Loucy (cell line): ENCODE measurements at regions not wholly inside any gene's neighbourhood (a gene's known extent, or its start where the extent isn't known, plus 50 kb on each side); places are given as distances from the start of the nearest gene placed in this dataset.
"Not testable (repeated sequence)": the region's sequence is repeated elsewhere in the genome, so short reads cannot be mapped to it uniquely, and the experiment has no call there.

Experiments
- H2AFZ ChIP-seq: fragments of 200-600 bp; sonication (generic); 2 replicates; pipeline ENCODE4 v1.6.0; 2016; ENCODE audit warnings: antibody characterized with exemption, mild to moderate bottlenecking, low read length, moderate library complexity
- H3F3A ChIP-seq: fragments of 200-600 bp; 2 replicates; pipeline ENCODE4 v1.6.0; 2016; ENCODE audit warnings: antibody characterized with exemption, low read depth, mild to moderate bottlenecking
- H3K27me3 ChIP-seq: fragments of 200-600 bp; sonication (generic); 2 replicates; pipeline ENCODE4 v1.6.1; 2014; ENCODE audit warnings: low read length, mild to moderate bottlenecking; ENCODE audit not compliant: insufficient read depth, poor library complexity, severe bottlenecking
- H3K36me3 ChIP-seq: fragments of 200-600 bp; sonication (generic); 2 replicates; pipeline ENCODE4 v1.6.1; 2016; ENCODE audit warnings: low read length; ENCODE audit not compliant: insufficient read depth
- H3K4me1 ChIP-seq: fragments of 200-600 bp; sonication (generic); 2 replicates; pipeline ENCODE4 v1.5.1; 2014; ENCODE audit warnings: low read length, mild to moderate bottlenecking; ENCODE audit not compliant: insufficient read depth, poor library complexity, severe bottlenecking
- H3K4me2 ChIP-seq: fragments of 200-600 bp; sonication (generic); 2 replicates; pipeline ENCODE4 v1.6.0; 2014; ENCODE audit warnings: antibody characterized with exemption, low read length, low read depth, mild to moderate bottlenecking; ENCODE audit not compliant: poor library complexity, severe bottlenecking
- H3K4me3 ChIP-seq: fragments of 200-600 bp; sonication (generic); 2 replicates; pipeline ENCODE4 v1.5.1; 2014; ENCODE audit warnings: low read length, mild to moderate bottlenecking, mixed read lengths; ENCODE audit not compliant: poor library complexity, severe bottlenecking
- H3K79me2 ChIP-seq: fragments of 200-600 bp; sonication (generic); 2 replicates; pipeline ENCODE4 v1.6.1; 2014; ENCODE audit warnings: low read length; ENCODE audit not compliant: insufficient read depth
- H3K9ac ChIP-seq: fragments of 200-600 bp; sonication (generic); 2 replicates; pipeline ENCODE4 v1.6.0; 2014; ENCODE audit warnings: mild to moderate bottlenecking, low read depth, low read length, moderate library complexity; ENCODE audit not compliant: poor library complexity, severe bottlenecking
- H3K9me2 ChIP-seq: fragments of 200-600 bp; sonication (generic); replicated peaks from 2 replicates; pipeline ENCODE4 v1.6.1; 2016; ENCODE audit warnings: low read depth, low read length, mixed read lengths
- H3K9me3 ChIP-seq: fragments of 200-600 bp; sonication (generic); 2 replicates; pipeline ENCODE4 v1.6.1; 2014; ENCODE audit warnings: mild to moderate bottlenecking, antibody characterized with exemption, low read length, low read depth; ENCODE audit not compliant: insufficient read depth
- H4K20me1 ChIP-seq: fragments of 200-600 bp; sonication (generic); 2 replicates; pipeline ENCODE4 v1.6.0; 2014; ENCODE audit warnings: antibody characterized with exemption, low read length, mild to moderate bottlenecking; ENCODE audit not compliant: insufficient read depth, poor library complexity, severe bottlenecking
- CTCF ChIP-seq: fragments of 200-600 bp; sonication (generic); conservative IDR thresholded peaks from 2 replicates; pipeline ENCODE4 v1.5.1; 2014; ENCODE audit warnings: mild to moderate bottlenecking, antibody characterized with exemption, low read length
- EZH2phosphoT487 ChIP-seq: fragments of 200-600 bp; IDR thresholded peaks from 2 replicates; pipeline ENCODE4 v1.6.1; 2018; ENCODE audit warnings: antibody characterized with exemption, mild to moderate bottlenecking, moderate library complexity, borderline replicate concordance

GRCh38 chr6:11845664-11846577 is 67.3 kb upstream of the ADTRP start:
- Histone ChIP-seq H3K4me1 (no peaks in the 10 kb centered on the region), H2AFZ (no peak overlapping the region), H3K9me2 (no peaks in the 10 kb centered on the region), H3K9ac (no peak overlapping the region), H3K4me3 (no peak overlapping the region), H3K79me2 (no peaks in the 10 kb centered on the region), H3F3A (no peaks in the 10 kb centered on the region), H3K36me3 (no peaks in the 10 kb centered on the region), H4K20me1 (no peaks in the 10 kb centered on the region), H3K27me3 (no peaks in the 10 kb centered on the region), H3K4me2 (no peak overlapping the region), H3K9me3 (no peaks in the 10 kb centered on the region)
- TF ChIP-seq CTCF (no peak), EZH2phosphoT487 (no peak)

GRCh38 chr6:11842795-11843194 is 64.2 kb upstream of the ADTRP start:
- not testable (repeated sequence) for H3K79me2 ChIP-seq, H3K4me3 ChIP-seq, H4K20me1 ChIP-seq, H3F3A ChIP-seq, H3K27me3 ChIP-seq, H2AFZ ChIP-seq, H3K9me2 ChIP-seq, H3K4me1 ChIP-seq, H3K9ac ChIP-seq, H3K9me3 ChIP-seq, H3K36me3 ChIP-seq, H3K4me2 ChIP-seq

GRCh38 chr6:11835065-11835464 is 56.5 kb upstream of the ADTRP start:
- Histone ChIP-seq H3K4me2 (no peak overlapping the region), H3K36me3 (no peaks in the 10 kb centered on the region), H3K27me3 (no peaks in the 10 kb centered on the region), H2AFZ (no peak overlapping the region), H4K20me1 (no peaks in the 10 kb centered on the region), H3K79me2 (no peaks in the 10 kb centered on the region), H3K9ac (no peak overlapping the region), H3F3A (no peaks in the 10 kb centered on the region), H3K9me3 (no peaks in the 10 kb centered on the region), H3K4me1 (no peaks in the 10 kb centered on the region), H3K9me2 (no peaks in the 10 kb centered on the region), H3K4me3 (no peak overlapping the region)
- TF ChIP-seq CTCF = no peak
